ENCODE measurements at regions not wholly inside any gene's neighbourhood (a gene's known extent, or its start where the extent isn't known, plus 50 kb on each side); places are given as distances from the start of the nearest gene placed in this dataset.
"Not testable (repeated sequence)": the region's sequence is repeated elsewhere in the genome, so short reads cannot be mapped to it uniquely, and the experiment has no call there.

DNA sequence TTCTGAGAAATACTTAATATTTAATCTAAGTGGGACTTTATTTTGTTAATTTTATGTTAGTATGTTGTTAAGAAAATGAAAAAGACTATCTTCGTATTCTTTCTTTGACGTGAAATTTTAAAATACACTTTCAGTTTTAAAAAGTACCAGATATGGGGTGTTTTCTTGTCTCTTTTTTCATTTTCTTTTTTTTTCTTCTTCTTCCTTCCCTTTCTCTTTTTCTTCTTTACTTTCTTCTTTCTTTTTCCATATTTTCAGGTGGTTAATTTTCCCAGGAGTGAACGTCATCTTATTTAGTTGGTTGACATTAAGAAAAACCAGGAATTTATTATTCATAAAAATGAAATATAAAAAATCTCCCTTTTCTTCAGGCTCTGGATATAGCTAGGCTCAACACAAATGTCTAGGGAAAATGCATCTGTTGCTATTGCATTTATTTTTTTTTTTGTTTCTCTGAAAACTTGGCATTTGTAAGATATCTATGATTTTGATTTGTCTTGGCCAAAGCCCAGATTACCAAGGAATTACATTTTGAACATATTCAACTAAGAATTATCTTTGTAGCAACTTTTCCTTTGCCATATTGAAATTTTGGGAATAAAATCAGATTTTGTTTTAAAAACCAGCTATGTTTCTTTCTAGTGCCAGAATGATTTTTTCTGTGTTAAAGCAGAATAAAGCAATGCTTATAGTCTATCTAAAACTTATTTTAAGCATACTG lies 241.3 kb upstream of the FOXP2 start:
- ChIA-PET POLR2A (no interaction called here), CTCF (no interaction called here), RAD21 (ENCODE audit: low non-redundant PET in 1 of 2, low total read pairs in 2 of 2, uncharacterized antibody in 2 of 2, unreplicated experiment in 2 of 2) (no interaction called here)
- Histone ChIP-seq H3K36me3 (ENCODE audit: control insufficient read depth in 1 of 2, insufficient read depth in 2 of 2, low read length in 2 of 2) (no peaks in the 10 kb centered on the region), H3K27me3 (ENCODE audit: insufficient read depth, low read length) (no peaks in the 10 kb centered on the region), H3K4me3 (replicated peaks in 1 of 2; ENCODE audit: low read depth in 1 of 2, low read length in 2 of 2) (no peak overlapping the region), H3K9ac (ENCODE audit: low read length) (no peak overlapping the region), H4K20me1 (ENCODE audit: insufficient read depth) (no peaks in the 10 kb centered on the region), H3K4me2 (ENCODE audit: low read length) (no peak overlapping the region), H3K27ac (ENCODE audit: low read depth, low read length) (no peak overlapping the region), H3K79me2 (ENCODE audit: insufficient read depth, low read length) (no peaks in the 10 kb centered on the region), H2AFZ (ENCODE audit: low read depth, low read length, poor library complexity, severe bottlenecking) (no peak overlapping the region), H3K9me2 (ENCODE audit: insufficient read depth) (no peaks in the 10 kb centered on the region), H3K4me1 (ENCODE audit: control insufficient read depth in 1 of 2, insufficient read depth in 2 of 2, low read length in 2 of 2) (no peaks in the 10 kb centered on the region), H3K9me3 (ENCODE audit: control insufficient read depth in 1 of 2, insufficient read depth in 1 of 2, low read depth in 1 of 2, low read length in 2 of 2) (no peaks in the 10 kb centered on the region)
- BruUV-seq (replicated peaks) = no TSS peak
- DNase-seq (ENCODE audit: low read depth, low spot score) = no peak
- no peak for ATAC-seq
- TF ChIP-seq EGR1 (IDR thresholded peaks at IDR 0.05; ENCODE audit: low read depth) = no peak
- no peak for TF ChIP-seq CBX3 (IDR thresholded peaks at IDR 0.05; ENCODE audit: low read depth)
- TF ChIP-seq CEBPB (IDR thresholded peaks at IDR 0.05; ENCODE audit: low read depth) = no peak
- TF ChIP-seq POLR2A (IDR thresholded peaks at IDR 0.05; ENCODE audit: borderline replicate concordance, extremely low read depth, insufficient read depth, insufficient read length) = no peak
- no peak for TF ChIP-seq POLR2AphosphoS5 (IDR thresholded peaks at IDR 0.05; ENCODE audit: low read depth, low read length)
- TF ChIP-seq, protein P1, sequence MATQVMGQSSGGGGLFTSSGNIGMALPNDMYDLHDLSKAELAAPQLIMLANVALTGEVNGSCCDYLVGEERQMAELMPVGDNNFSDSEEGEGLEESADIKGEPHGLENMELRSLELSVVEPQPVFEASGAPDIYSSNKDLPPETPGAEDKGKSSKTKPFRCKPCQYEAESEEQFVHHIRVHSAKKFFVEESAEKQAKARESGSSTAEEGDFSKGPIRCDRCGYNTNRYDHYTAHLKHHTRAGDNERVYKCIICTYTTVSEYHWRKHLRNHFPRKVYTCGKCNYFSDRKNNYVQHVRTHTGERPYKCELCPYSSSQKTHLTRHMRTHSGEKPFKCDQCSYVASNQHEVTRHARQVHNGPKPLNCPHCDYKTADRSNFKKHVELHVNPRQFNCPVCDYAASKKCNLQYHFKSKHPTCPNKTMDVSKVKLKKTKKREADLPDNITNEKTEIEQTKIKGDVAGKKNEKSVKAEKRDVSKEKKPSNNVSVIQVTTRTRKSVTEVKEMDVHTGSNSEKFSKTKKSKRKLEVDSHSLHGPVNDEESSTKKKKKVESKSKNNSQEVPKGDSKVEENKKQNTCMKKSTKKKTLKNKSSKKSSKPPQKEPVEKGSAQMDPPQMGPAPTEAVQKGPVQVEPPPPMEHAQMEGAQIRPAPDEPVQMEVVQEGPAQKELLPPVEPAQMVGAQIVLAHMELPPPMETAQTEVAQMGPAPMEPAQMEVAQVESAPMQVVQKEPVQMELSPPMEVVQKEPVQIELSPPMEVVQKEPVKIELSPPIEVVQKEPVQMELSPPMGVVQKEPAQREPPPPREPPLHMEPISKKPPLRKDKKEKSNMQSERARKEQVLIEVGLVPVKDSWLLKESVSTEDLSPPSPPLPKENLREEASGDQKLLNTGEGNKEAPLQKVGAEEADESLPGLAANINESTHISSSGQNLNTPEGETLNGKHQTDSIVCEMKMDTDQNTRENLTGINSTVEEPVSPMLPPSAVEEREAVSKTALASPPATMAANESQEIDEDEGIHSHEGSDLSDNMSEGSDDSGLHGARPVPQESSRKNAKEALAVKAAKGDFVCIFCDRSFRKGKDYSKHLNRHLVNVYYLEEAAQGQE (IDR thresholded peaks at IDR 0.05; ENCODE audit: low read depth) = no peak
- no peak for TF ChIP-seq RAD21 (IDR thresholded peaks at IDR 0.05; ENCODE audit: low read depth)
- no peak for TF ChIP-seq CTCF (IDR thresholded peaks at IDR 0.05 in 2 of 3, conservative IDR thresholded peaks at IDR 0.05 in 1 of 3; ENCODE audit: borderline replicate concordance in 1 of 3, insufficient read depth in 1 of 3, low read depth in 2 of 3, low read length in 2 of 3)
- no peak for TF ChIP-seq SIN3A (IDR thresholded peaks at IDR 0.05; ENCODE audit: low read depth)
- TF ChIP-seq ELF1 (IDR thresholded peaks at IDR 0.05; ENCODE audit: borderline replicate concordance, low read depth) = no peak
- TF ChIP-seq SP1 (IDR thresholded peaks at IDR 0.05; ENCODE audit: low read depth) = no peak
- no peak for TF ChIP-seq TCF7L2 (IDR thresholded peaks at IDR 0.05; ENCODE audit: borderline replicate concordance, extremely low read depth, insufficient read depth, insufficient read length)
- TF ChIP-seq SRF (IDR thresholded peaks at IDR 0.05; ENCODE audit: low read depth) = no peak
- no peak for TF ChIP-seq FOSL1 (IDR thresholded peaks at IDR 0.05; ENCODE audit: low read depth)
- no peak for TF ChIP-seq JUND (IDR thresholded peaks at IDR 0.05)
- no peak for TF ChIP-seq ATF3 (IDR thresholded peaks at IDR 0.05)
- no peak for TF ChIP-seq EZH2phosphoT487 (IDR thresholded peaks at IDR 0.05; ENCODE audit: borderline replicate concordance)
- no peak for TF ChIP-seq ZNF274 (IDR thresholded peaks at IDR 0.05; ENCODE audit: low read depth, low read length)
- intact Hi-C loops (cut with micrococcal nuclease) = no loop called here

DNA sequence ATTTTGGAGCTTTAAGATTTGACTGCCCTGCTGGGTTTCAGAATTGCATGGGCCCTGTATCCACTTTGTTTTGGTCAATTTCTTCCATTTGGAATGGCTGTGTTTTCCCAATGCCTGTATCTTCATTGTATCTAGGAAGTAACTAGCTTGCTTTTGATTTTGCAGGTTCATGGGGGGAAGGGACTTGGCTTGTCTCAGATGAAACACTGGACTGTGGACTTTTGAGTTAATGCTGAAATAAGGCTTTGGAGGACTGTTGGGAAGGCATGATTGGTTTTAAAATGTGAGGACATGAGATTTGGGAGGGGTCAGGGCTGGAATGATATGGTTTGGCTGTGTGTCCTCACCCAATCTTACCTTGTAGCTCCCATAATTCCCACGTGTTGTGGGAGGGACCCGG lies 245.2 kb upstream of the FOXP2 start:
- H3K9me3 ChIP-seq (ENCODE audit: control insufficient read depth in 1 of 2, insufficient read depth in 1 of 2, low read depth in 1 of 2, low read length in 2 of 2); intact Hi-C loops (cut with micrococcal nuclease); H3K4me1 ChIP-seq (ENCODE audit: control insufficient read depth in 1 of 2, insufficient read depth in 2 of 2, low read length in 2 of 2); H4K20me1 ChIP-seq (ENCODE audit: insufficient read depth); POLR2A ChIA-PET; RAD21 ChIA-PET (ENCODE audit: low non-redundant PET in 1 of 2, low total read pairs in 2 of 2, uncharacterized antibody in 2 of 2, unreplicated experiment in 2 of 2); BruUV-seq (replicated peaks); H3K4me3 ChIP-seq (replicated peaks in 1 of 2; ENCODE audit: low read depth in 1 of 2, low read length in 2 of 2); H3K9ac ChIP-seq (ENCODE audit: low read length); CTCF ChIA-PET; H3K9me2 ChIP-seq (ENCODE audit: insufficient read depth); H3K79me2 ChIP-seq (ENCODE audit: insufficient read depth, low read length); H3K27ac ChIP-seq (ENCODE audit: low read depth, low read length); H3K4me2 ChIP-seq (ENCODE audit: low read length); ATAC-seq; H3K36me3 ChIP-seq (ENCODE audit: control insufficient read depth in 1 of 2, insufficient read depth in 2 of 2, low read length in 2 of 2); DNase-seq (ENCODE audit: low read depth, low spot score); H2AFZ ChIP-seq (ENCODE audit: low read depth, low read length, poor library complexity, severe bottlenecking); H3K27me3 ChIP-seq (ENCODE audit: insufficient read depth, low read length): not testable (repeated sequence)

Data from HCT116 (cell line).